OCI-LY7 (cell line): ENCODE measurements at regions not wholly inside any gene's neighbourhood (a gene's known extent, or its start where the extent isn't known, plus 50 kb on each side); places are given as distances from the start of the nearest gene placed in this dataset.

Source experiments
- EZH2phosphoT487 ChIP-seq: fragments of 200-600 bp; sonication (generic); IDR thresholded peaks from 2 replicates; pipeline ENCODE4 v1.6.1; 2018; ENCODE audit warnings: low read depth, borderline replicate concordance, mild to moderate bottlenecking, mixed run types, antibody characterized with exemption, low read length, moderate library complexity, mixed read lengths
- TF ChIP-seq, protein P1 (sequence below): fragments of 200-600 bp; sonication (generic); conservative IDR thresholded peaks from 2 replicates; pipeline ENCODE4 v1.5.1; 2014; ENCODE audit warnings: mild to moderate bottlenecking, antibody characterized with exemption, low read length, moderate library complexity, mixed read lengths

DNA sequence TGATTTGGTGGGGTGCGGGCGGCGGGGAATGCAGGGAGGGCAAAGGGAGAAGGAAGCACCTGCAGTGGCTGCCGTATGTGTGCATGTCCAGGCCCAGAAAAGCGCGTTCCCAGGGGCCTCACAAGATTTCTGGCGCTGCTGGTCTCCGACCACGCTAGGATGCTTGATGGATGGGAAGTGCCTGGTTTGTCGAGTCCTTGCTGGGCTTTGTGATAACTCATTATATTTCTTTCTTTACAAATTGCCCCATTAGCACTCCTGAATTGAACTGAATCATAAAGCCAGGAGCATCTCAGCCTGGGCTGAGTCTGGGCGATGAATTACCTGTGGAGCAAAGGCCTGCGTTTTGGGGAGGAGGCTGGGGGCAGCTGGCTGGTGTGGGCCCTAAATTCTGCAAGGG is 69.2 kb upstream of the LMO1 start:
- TF ChIP-seq, protein P1, sequence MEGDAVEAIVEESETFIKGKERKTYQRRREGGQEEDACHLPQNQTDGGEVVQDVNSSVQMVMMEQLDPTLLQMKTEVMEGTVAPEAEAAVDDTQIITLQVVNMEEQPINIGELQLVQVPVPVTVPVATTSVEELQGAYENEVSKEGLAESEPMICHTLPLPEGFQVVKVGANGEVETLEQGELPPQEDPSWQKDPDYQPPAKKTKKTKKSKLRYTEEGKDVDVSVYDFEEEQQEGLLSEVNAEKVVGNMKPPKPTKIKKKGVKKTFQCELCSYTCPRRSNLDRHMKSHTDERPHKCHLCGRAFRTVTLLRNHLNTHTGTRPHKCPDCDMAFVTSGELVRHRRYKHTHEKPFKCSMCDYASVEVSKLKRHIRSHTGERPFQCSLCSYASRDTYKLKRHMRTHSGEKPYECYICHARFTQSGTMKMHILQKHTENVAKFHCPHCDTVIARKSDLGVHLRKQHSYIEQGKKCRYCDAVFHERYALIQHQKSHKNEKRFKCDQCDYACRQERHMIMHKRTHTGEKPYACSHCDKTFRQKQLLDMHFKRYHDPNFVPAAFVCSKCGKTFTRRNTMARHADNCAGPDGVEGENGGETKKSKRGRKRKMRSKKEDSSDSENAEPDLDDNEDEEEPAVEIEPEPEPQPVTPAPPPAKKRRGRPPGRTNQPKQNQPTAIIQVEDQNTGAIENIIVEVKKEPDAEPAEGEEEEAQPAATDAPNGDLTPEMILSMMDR: no peak
- no peak for TF ChIP-seq EZH2phosphoT487
